SK-N-MC (cell line): ENCODE measurements at regions not wholly inside any gene's neighbourhood (a gene's known extent, or its start where the extent isn't known, plus 50 kb on each side); places are given as distances from the start of the nearest gene placed in this dataset.

ENCODE experiments used
- EZH2 ChIP-seq: fragments of 200-600 bp; sonication (generic); IDR thresholded peaks from one replicate; pipeline ENCODE4 v1.6.1; 2017; ENCODE audit warnings: antibody characterized with exemption
- FOXP2 ChIP-seq: optimal IDR thresholded peaks from 2 replicates; pipeline ENCODE3; 2011; ENCODE audit warnings: mild to moderate bottlenecking, moderate library complexity; ENCODE audit not compliant: insufficient read depth; ENCODE audit errors: extremely low read length, control extremely low read depth
- POLR2AphosphoS5 ChIP-seq: IDR thresholded peaks from 2 replicates; pipeline ENCODE4 v1.6.1; 2012; ENCODE audit warnings: mild to moderate bottlenecking, low read depth, low read length, borderline replicate concordance

DNA sequence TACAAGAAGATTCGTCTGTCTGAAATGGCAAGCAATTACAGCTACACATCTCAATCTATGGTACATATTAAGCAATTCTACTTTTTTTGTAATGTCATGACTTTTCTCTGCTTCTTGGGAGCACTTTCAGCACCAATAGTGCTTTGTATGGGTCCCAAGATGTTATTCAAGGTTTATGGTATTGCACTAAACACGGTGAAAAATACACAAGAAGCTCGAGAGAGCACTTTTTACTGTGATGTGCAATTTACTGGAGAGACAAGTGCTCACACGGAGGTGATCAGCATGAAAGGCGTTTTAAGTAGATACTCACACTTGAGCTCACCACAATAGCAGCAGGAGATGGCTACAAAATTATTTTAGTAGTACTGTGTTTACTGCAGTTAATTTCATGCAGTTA lies 783.6 kb downstream of the CBLN2 start:
- TF ChIP-seq POLR2AphosphoS5 (no peak), EZH2 (no peak), FOXP2 (no peak)
